HCT116 (cell line): ENCODE measurements at regions not wholly inside any gene's neighbourhood (a gene's known extent, or its start where the extent isn't known, plus 50 kb on each side); places are given as distances from the start of the nearest gene placed in this dataset.

Experiments
- ATAC-seq: fragments of 200-7000 bp; cut with Tn5 transposase; 2 replicates; pipeline ENCODE4 v1.9.1; 2020; ENCODE audit warnings: mild to moderate bottlenecking, moderate library complexity
- BruUV-seq: library from RNA; stranded (reverse); fragments of 400-500 nt; replicated peaks from 2 replicates; lab custom pipeline; 2021; lab: Mats Ljungman, UMichigan
- CTCF ChIA-PET: fragments of 300-600 bp; sonication (Branson Sonifier 250); formaldehyde crosslinking; loops from one replicate; lab custom pipeline; 2021; ENCODE audit warnings: antibody characterized with exemption; lab: Charles Lee
- POLR2A ChIA-PET: fragments of 300-600, 350-600 bp; sonication (Branson Sonifier 250); formaldehyde crosslinking; loops from one replicate; lab custom pipeline; 2021; ENCODE audit warnings: antibody characterized with exemption; lab: Charles Lee
- RAD21 ChIA-PET, 2 experiments: fragments of 300-600 bp; sonication (Branson Sonifier 250); formaldehyde crosslinking; loops; one replicate each; lab custom pipeline; 2023; ENCODE audit warnings: low total read pairs in 2 of 2; ENCODE audit not compliant: uncharacterized antibody in 2 of 2, unreplicated experiment in 2 of 2, low non-redundant PET in 1 of 2; lab: Charles Lee
- DNase-seq: peaks from one replicate; pipeline ENCODE4 v3.0.0-alpha.2; 2010; ENCODE audit warnings: low read depth, low spot score
- H2AFZ ChIP-seq: fragments of 200-600 bp; shearing (Covaris generic), sonication (generic); 2 replicates; pipeline ENCODE4 v1.6.1; 2017; ENCODE audit warnings: low read depth, mixed run types, mixed read lengths, antibody characterized with exemption, low read length; ENCODE audit not compliant: poor library complexity, severe bottlenecking
- H3K27ac ChIP-seq: 2 replicates; pipeline ENCODE4 v1.5.1; 2012; ENCODE audit warnings: low read depth, low read length
- H3K27me3 ChIP-seq: fragments of 200-600 bp; sonication (generic); 2 replicates; pipeline ENCODE4 v1.6.1; 2016; ENCODE audit warnings: mixed run types, low read length, mixed read lengths; ENCODE audit not compliant: insufficient read depth
- H3K36me3 ChIP-seq, 2 experiments: fragments of 200-500 bp in 1 of 2; fragments of 200-600 bp in 1 of 2; sonication (Bioruptor generic) in 1 of 2; sonication (generic) in 1 of 2; 2 replicates each; pipeline versions ENCODE4 v1.5.1 to v1.6.1; 2014 to 2016; ENCODE audit warnings: low read length in 2 of 2, inconsistent platforms in 1 of 2, mixed read lengths in 1 of 2, mixed run types in 1 of 2; ENCODE audit not compliant: insufficient read depth in 2 of 2, control insufficient read depth in 1 of 2
- H3K4me1 ChIP-seq, 2 experiments: fragments of 200-600 bp in 1 of 2; sonication (generic) in 1 of 2; 2 replicates each; pipeline versions ENCODE4 v1.5.1 to v1.6.1; 2012 to 2017; ENCODE audit warnings: low read length in 2 of 2, inconsistent platforms in 1 of 2, mild to moderate bottlenecking in 1 of 2, mixed read lengths in 1 of 2, mixed run types in 1 of 2, moderate library complexity in 1 of 2; ENCODE audit not compliant: insufficient read depth in 2 of 2, control insufficient read depth in 1 of 2
- H3K4me2 ChIP-seq: fragments of 200-600 bp; sonication (generic); 2 replicates; pipeline ENCODE4 v1.6.1; 2017; ENCODE audit warnings: mixed run types, low read length, mixed read lengths
- H3K4me3 ChIP-seq, 2 experiments: fragments of 200-600 bp in 1 of 2; sonication (generic) in 1 of 2; replicated peaks in 1 of 2; 2 replicates each; pipeline ENCODE4 v1.5.1; 2011 to 2016; ENCODE audit warnings: low read length in 2 of 2, control low read depth in 1 of 2, low read depth in 1 of 2, mild to moderate bottlenecking in 1 of 2, mixed read lengths in 1 of 2, mixed run types in 1 of 2
- H3K79me2 ChIP-seq: fragments of 200-600 bp; sonication (generic); 2 replicates; pipeline ENCODE4 v1.6.1; 2017; ENCODE audit warnings: mild to moderate bottlenecking, mixed run types, low read length, moderate library complexity, mixed read lengths; ENCODE audit not compliant: insufficient read depth
- H3K9ac ChIP-seq: fragments of 200-600 bp; sonication (generic); 2 replicates; pipeline ENCODE4 v1.6.1; 2016; ENCODE audit warnings: low read length, mixed read lengths
- H3K9me2 ChIP-seq: fragments of 200-600 bp; sonication (generic), shearing (Covaris generic); 2 replicates; pipeline ENCODE4 v1.6.1; 2017; ENCODE audit warnings: mixed run types, mild to moderate bottlenecking, moderate library complexity; ENCODE audit not compliant: insufficient read depth
- H3K9me3 ChIP-seq, 2 experiments: fragments of 200-500 bp in 1 of 2; fragments of 200-600 bp in 1 of 2; sonication (Bioruptor generic) in 1 of 2; sonication (generic) in 1 of 2; 2 replicates each; pipeline ENCODE4 v1.6.1; 2014 to 2017; ENCODE audit warnings: low read length in 2 of 2, mixed read lengths in 2 of 2, inconsistent platforms in 1 of 2, low read depth in 1 of 2, mild to moderate bottlenecking in 1 of 2, mixed run types in 1 of 2, moderate library complexity in 1 of 2; ENCODE audit not compliant: control insufficient read depth in 1 of 2, insufficient read depth in 1 of 2
- H4K20me1 ChIP-seq: fragments of 200-600 bp; sonication (generic), shearing (Covaris generic); 2 replicates; pipeline ENCODE4 v1.6.1; 2017; ENCODE audit warnings: mixed run types, mild to moderate bottlenecking, moderate library complexity; ENCODE audit not compliant: insufficient read depth
- CTCF ChIP-seq, 3 experiments: fragments of 200-600 bp in 1 of 3; sonication (generic) in 1 of 3; IDR thresholded peaks in 2 of 3; conservative IDR thresholded peaks in 1 of 3; 2 replicates each; pipeline ENCODE4 v1.5.1; 2012 to 2017; ENCODE audit warnings: low read depth in 2 of 3, low read length in 2 of 3, antibody characterized with exemption in 1 of 3, borderline replicate concordance in 1 of 3, control low read depth in 1 of 3, mild to moderate bottlenecking in 1 of 3, mixed read lengths in 1 of 3, mixed run types in 1 of 3, moderate library complexity in 1 of 3; ENCODE audit not compliant: insufficient read depth in 1 of 3
- EGR1 ChIP-seq: IDR thresholded peaks from 2 replicates; pipeline ENCODE4 v1.6.1; 2012; ENCODE audit warnings: low read depth
- EZH2 ChIP-seq: fragments of 200-600 bp; sonication (generic); IDR thresholded peaks from 2 replicates; pipeline ENCODE4 v1.6.1; 2017; ENCODE audit warnings: antibody characterized with exemption, mixed run types
- FOSL1 ChIP-seq: IDR thresholded peaks from 2 replicates; pipeline ENCODE4 v1.6.1; 2012; ENCODE audit warnings: low read depth
- POLR2A ChIP-seq: IDR thresholded peaks from 2 replicates; pipeline ENCODE4 v1.7.0; 2011; ENCODE audit warnings: borderline replicate concordance; ENCODE audit not compliant: insufficient read depth, insufficient read length; ENCODE audit errors: extremely low read depth
- POLR2AphosphoS5 ChIP-seq: IDR thresholded peaks from 2 replicates; pipeline ENCODE4 v1.6.1; 2011; ENCODE audit warnings: mild to moderate bottlenecking, low read depth, low read length, moderate library complexity
- SIN3A ChIP-seq: IDR thresholded peaks from 2 replicates; pipeline ENCODE4 v1.6.1; 2012; ENCODE audit warnings: low read depth
- SP1 ChIP-seq: IDR thresholded peaks from 2 replicates; pipeline ENCODE4 v1.6.1; 2012; ENCODE audit warnings: low read depth
- ZBTB33 ChIP-seq: IDR thresholded peaks from 2 replicates; pipeline ENCODE4 v1.6.1; 2011; ENCODE audit warnings: mild to moderate bottlenecking, low read length, moderate library complexity; ENCODE audit not compliant: insufficient replicate concordance; ENCODE audit errors: extremely low read depth
- intact Hi-C: fragments of 100-400 bp; cut with micrococcal nuclease; formaldehyde crosslinking; loops from 2 replicates; pipeline ENCODE4 v1.10.0; 2022
- TF ChIP-seq, protein P1 (sequence below): IDR thresholded peaks from 2 replicates; pipeline ENCODE4 v1.6.1; 2012; ENCODE audit warnings: low read depth

- TF ChIP-seq ZBTB33 (no peak), FOSL1 (no peak), SIN3A (no peak), CTCF (IDR thresholded peaks at IDR 0.05 in 2 of 3, conservative IDR thresholded peaks at IDR 0.05 in 1 of 3; ENCODE audit: borderline replicate concordance in 1 of 3, insufficient read depth in 1 of 3, low read depth in 2 of 3, low read length in 2 of 3) (no peak), EGR1 (no peak)
Measured at GRCh38 chr20:63087236-63087871, 80.6 kb upstream of the BHLHE23 start (continued).

DNA sequence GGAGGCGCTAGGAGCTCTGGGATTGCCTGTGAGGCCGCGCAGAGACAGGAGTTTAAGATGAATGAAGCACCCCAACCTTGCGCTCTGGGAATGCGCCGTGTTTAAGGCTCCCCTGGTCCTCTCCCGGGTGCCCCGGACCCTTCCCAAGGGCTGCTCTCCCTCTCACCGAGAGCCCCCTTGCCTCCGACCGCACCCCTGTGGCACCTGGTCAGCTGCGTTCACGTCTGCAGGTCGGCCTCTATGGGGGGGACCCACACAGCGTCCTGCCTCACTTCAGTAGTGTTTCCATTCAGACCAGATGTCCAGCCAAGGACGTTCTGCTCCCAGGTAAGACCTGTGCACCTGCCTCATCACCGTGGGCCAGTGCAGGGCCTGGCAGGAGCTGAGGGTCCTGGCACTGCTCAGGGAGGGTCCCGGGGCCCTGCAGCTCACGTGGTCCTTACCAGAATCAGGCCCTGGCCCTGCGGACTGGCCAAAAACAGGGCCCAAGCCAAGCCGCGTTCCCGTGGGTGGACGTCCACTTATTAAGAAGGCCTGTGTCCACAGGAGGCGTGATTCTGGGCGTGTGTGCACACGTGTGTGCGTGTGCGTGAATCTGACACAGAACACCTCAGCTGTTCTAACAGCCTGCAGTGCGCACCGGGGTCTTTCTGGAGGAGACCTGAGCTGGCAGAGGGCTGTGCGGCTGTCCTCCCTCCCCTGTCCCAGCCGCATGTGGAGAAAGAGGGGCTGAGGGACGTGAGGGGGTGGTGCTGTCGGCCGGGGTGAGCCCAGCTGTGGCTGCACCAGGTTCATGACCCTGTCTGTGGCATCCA lies 79.9 kb upstream of the BHLHE23 start:
- Histone ChIP-seq H3K4me2 (no peak overlapping the region), H2AFZ (no peak overlapping the region), H3K9me2 (no peaks in the 10 kb centered on the region), H3K79me2 (no peaks in the 10 kb centered on the region), H3K4me1 (peaks cover 7 to 11% of the 10 kb centered on the region in 2 experiments), H3K4me3 (no peak overlapping the region), H3K9ac (no peak overlapping the region), H3K36me3 (no peaks in the 10 kb centered on the region), H4K20me1 (no peaks in the 10 kb centered on the region), H3K27me3 (no peaks in the 10 kb centered on the region; the same call in 1 of the 2 replicates), H3K27ac (no peak overlapping the region), H3K9me3 (no peaks in the 10 kb centered on the region)
- ATAC-seq (no peak), DNase-seq (no peak)
- RAD21 ChIA-PET = no interaction called here
- intact Hi-C loops = no loop called here
- BruUV-seq = no TSS peak
- CTCF ChIA-PET = no interaction called here
- POLR2A ChIA-PET = no interaction called here
- no peak for TF ChIP-seq POLR2A
- no peak for TF ChIP-seq SP1
- TF ChIP-seq EZH2 = no peak
- no peak for TF ChIP-seq FOSL1
- TF ChIP-seq, protein P1, sequence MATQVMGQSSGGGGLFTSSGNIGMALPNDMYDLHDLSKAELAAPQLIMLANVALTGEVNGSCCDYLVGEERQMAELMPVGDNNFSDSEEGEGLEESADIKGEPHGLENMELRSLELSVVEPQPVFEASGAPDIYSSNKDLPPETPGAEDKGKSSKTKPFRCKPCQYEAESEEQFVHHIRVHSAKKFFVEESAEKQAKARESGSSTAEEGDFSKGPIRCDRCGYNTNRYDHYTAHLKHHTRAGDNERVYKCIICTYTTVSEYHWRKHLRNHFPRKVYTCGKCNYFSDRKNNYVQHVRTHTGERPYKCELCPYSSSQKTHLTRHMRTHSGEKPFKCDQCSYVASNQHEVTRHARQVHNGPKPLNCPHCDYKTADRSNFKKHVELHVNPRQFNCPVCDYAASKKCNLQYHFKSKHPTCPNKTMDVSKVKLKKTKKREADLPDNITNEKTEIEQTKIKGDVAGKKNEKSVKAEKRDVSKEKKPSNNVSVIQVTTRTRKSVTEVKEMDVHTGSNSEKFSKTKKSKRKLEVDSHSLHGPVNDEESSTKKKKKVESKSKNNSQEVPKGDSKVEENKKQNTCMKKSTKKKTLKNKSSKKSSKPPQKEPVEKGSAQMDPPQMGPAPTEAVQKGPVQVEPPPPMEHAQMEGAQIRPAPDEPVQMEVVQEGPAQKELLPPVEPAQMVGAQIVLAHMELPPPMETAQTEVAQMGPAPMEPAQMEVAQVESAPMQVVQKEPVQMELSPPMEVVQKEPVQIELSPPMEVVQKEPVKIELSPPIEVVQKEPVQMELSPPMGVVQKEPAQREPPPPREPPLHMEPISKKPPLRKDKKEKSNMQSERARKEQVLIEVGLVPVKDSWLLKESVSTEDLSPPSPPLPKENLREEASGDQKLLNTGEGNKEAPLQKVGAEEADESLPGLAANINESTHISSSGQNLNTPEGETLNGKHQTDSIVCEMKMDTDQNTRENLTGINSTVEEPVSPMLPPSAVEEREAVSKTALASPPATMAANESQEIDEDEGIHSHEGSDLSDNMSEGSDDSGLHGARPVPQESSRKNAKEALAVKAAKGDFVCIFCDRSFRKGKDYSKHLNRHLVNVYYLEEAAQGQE = no peak
- no peak for TF ChIP-seq ZBTB33
- TF ChIP-seq POLR2AphosphoS5 = no peak
